ENCODE measurements at regions not wholly inside any gene's neighbourhood (a gene's known extent, or its start where the extent isn't known, plus 50 kb on each side); places are given as distances from the start of the nearest gene placed in this dataset.
A peak's percentile ranks its signal among the peaks of the same experiment; 100 is the strongest.
"Not testable (repeated sequence)": the region's sequence is repeated elsewhere in the genome, so short reads cannot be mapped to it uniquely, and the experiment has no call there.

GRCh38 chr4:98828801-98829200, 100.1 kb downstream of the EIF4E start:
- DNase-seq (ENCODE audit: extremely low read depth in 1 of 2, low read depth in 1 of 2), result peak in 1 of 2 donors; percentile 4

DNA sequence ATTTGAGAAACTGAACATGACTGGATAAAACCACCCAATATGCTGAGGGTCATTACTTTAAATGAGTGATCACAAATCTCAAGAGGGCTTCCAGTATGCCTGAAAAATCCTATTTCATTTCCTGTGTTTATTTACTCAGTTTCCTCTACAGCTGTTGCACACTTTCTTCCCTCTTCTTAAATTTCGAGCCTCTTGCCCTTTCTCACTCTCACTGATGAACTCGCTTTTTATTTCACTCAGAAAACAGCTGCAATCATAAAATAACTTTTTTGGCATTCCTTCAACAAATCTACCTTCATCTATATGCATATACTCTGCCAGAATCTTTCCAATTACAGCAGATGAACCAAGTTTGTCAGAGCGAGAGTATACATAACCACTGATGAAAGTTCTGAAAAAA, 101.3 kb downstream of the EIF4E start:
- DNase-seq (ENCODE audit: extremely low read depth in 1 of 2, low read depth in 1 of 2), result no peak

- no peak for DNase-seq (ENCODE audit: extremely low read depth in 1 of 2, low read depth in 1 of 2)
Observed at GRCh38 chr4:98822144-98822543, 106.8 kb downstream of the EIF4E start.

- DNase-seq (ENCODE audit: extremely low read depth in 1 of 2, low read depth in 1 of 2), result not testable (repeated sequence)
Observed at GRCh38 chr4:98818116-98818515, 110.8 kb downstream of the EIF4E start.

DNA sequence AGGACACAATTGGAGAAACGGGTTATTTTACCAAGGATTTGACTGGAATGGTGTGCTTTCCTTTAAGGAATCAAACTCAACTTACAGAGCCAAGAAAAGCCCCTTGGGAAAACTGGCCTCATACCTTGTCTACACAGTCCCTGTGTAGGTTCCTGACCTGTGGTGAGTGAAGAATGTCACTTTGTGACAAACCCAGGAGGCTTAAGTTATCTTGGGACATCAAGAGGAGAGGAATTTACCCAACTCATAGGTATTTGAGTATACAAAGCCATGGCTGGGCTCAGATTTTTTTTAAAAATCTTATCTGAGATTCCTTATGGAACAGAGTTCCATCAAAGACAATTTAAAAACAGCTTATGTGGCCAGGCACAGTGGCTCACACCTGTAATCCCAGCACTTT, 112.1 kb downstream of the EIF4E start:
- no peak for DNase-seq (ENCODE audit: extremely low read depth in 1 of 2, low read depth in 1 of 2)

DNA sequence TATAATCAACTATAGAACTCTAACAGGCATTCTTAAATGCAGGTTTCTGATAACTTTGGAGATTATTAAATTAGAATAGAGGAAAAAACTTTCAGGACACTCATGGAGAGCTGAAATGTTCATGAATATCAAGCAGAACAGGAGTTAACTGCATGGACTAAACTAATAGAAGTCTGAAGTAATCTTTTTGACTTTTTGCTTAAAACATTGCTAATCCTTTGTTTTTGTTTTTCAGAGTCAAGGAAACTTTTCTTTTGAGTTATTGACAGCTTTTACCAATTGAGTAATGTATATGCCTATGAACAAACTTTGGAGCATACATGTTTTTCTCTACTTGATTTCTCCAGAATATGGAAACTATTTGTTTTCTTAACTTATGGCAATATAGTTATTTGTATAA, 112.5 kb downstream of the EIF4E start:
- DNase-seq (ENCODE audit: extremely low read depth in 1 of 2, low read depth in 1 of 2), result no peak

GRCh38 chr4:98804403-98804802, 124.5 kb downstream of the EIF4E start:
- DNase-seq (ENCODE audit: extremely low read depth in 1 of 2, low read depth in 1 of 2), result no peak

DNA sequence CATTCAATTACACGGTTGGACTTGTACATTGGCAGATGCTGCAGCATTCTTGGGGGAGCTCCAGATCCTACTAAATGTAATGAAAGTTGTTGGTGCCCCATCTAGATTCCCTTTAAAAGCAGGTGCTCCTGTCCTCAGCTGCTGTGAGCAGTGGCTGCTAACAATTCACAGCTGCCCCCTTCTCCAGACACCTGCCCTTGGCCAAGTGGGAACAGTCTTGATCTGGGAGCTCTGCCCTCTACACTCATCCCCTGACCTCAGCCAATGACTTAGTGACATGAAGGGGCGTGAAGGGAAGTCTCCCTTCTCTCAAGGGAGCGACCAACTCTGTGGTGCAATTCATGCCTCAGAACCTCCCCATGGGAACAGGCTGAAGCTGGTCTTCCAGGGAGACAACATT, 125.7 kb downstream of the EIF4E start:
- DNase-seq (ENCODE audit: extremely low read depth in 1 of 2, low read depth in 1 of 2), result no peak

GRCh38 chr4:98802770-98803198, 126.1 kb downstream of the EIF4E start:
- no peak for DNase-seq (ENCODE audit: extremely low read depth in 1 of 2, low read depth in 1 of 2)

- DNase-seq (ENCODE audit: extremely low read depth in 1 of 2, low read depth in 1 of 2), result no peak
Observed at GRCh38 chr4:98801259-98801725, 127.6 kb downstream of the EIF4E start.

DNA sequence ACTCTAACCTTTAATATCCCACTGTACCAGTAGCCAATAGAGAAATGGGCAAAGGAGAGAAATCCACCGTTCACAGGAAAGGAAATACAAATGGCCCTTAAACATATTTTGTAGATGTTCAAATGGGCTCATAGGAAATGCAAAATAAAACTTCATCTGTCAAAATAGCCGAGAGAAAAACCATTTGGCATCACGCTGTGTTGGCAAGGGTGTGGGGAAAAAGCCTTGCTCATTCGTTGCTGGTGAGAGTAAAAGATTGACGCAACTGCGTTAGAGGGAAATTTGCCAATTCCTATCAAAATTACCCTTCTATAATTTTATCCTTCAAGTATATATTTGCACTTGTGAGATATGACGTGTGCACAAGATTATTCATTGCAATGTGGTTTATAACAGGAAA, 131.9 kb downstream of the EIF4E start:
- DNase-seq (ENCODE audit: extremely low read depth in 1 of 2, low read depth in 1 of 2), result no peak

DNA sequence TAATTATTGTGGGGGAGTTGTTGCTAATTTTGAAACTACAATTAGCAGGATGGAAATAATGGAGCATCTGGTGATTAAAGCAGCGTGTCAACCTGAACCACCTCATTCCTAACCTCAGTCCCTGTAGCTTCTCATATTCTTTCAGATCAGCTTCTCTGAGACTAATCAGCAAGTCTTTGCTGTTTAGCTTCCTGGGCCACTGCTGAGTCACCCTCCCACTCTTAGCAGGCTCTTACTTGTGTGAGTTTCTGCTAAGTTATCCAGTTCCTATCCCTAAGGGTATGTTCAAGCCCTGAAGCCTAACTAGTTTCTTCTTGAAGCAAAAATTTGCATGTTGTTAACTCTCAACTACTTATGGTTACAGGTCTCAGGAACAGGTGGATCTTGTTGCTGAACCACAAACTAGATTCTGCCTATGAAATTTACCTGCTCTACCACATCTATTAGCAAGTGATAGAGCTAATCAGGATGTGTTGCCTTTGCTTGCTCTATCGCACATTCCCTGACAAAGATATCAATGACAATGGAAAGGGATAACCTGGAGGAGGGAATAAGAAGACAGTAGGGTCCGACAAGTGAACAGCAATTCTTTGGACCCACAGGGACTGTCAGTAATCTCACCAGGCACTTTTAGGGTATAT, 134.2 kb downstream of the EIF4E start:
- no peak for DNase-seq (ENCODE audit: extremely low read depth in 1 of 2, low read depth in 1 of 2)

DNA sequence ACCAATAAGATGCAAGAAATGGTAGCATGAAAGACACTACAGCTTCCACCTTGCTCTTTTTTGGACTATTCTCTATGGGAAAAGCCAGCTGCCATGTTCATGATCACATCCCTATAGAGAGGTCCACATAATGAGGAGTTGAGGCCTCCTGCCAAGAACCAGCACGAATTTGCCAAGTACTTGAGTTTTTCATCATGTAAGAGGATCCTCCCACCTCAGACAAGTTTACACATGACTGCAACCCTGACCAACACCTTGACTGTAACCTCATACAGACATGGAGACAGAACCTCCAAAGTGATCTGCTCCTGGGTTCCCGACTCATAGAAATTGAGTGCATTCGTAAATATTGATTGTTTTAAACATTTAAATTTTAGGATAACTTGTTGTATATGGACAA, 135.2 kb upstream of the TSPAN5 start:
- DNase-seq (ENCODE audit: extremely low read depth in 1 of 2, low read depth in 1 of 2), result no peak

DNA sequence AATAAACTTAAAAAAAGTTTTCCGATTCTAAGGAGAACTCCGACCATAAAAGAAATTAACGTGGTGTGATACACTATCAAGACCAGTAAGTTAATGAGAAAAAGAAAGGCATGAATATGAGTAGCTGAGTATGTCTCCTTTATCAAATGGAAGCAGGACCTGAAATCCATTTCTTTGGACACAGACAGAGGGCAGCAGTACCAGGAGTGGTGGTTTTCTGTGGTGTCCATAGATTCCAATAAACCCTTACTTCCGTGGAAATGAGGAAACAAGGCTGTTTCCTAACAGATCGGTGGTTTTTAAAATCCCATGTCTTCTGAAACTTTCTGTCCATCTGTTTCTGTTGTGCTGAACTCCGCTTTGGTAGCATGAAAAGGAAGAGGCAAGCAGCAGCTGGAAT, 128.5 kb upstream of the TSPAN5 start:
- no peak for DNase-seq (ENCODE audit: extremely low read depth in 1 of 2, low read depth in 1 of 2)

DNA sequence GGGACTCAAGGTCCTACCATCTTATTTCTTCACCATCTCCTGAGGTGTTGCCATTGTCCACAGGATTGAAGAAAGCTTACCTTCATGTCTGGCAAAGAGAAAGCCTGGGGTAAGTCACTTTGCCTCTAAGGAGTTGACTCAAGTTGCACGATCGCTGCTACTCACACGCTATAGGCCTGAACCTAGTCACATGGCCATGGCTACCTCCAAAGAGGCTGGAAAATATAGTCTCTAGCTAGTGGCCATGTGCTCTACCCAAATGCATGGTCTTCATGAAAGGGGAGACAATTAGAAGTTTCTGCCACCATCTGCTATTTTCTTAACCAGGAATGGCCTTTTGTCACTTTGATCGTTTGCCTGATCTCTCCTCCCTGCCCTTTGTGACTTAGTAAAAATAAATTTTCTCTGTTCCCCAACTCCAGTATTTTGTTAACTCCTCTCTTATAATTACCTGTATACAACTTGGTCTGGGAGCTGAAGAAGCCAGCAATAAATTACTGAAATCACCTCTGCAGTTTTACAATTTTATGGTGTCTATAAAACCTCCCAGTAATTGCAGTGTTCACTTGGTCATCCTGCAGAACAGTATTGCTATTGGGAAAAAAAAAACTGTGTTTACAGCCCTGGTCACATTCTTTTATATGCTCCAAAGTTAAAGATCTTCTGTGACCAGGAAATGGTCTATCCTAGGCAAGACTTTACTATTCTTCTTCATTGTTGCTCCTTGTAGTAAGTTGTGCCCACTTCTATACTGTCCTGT, 126.7 kb upstream of the TSPAN5 start:
- no peak for DNase-seq (ENCODE audit: extremely low read depth in 1 of 2, low read depth in 1 of 2)

DNA sequence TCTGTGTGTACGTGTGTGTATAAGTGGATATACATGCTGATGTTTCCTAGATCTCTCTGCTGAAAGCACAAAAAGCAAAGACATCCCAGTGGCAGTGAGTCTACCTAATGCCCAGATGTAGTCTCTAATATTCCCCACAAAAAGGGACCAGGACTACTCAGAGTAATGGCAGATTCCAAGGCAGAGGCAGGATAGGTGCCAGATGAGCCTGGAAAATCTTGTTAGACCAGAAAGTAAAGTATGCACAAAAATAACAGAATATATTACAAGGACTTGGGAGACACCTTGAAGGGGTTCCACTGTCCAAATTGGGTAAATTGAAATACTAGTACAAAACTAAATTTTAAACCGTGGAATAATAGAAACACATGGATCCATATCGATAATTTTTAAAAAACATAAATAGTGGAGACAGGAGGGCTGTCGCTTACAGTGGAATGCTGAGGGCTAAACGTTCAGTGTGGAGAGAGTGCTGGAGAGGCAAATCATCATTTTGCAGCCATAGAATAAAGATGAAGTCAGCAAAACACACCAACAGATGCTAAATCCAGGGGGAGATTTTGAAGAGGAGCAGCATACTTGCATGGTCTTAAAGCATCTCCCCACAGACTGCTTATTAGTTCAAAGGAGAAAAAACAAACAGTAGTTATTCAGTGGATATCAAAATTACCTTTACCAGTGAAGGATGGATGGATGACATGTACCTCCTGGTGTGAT, 123.4 kb upstream of the TSPAN5 start:
- DNase-seq (ENCODE audit: extremely low read depth in 1 of 2, low read depth in 1 of 2), result no peak

DNA sequence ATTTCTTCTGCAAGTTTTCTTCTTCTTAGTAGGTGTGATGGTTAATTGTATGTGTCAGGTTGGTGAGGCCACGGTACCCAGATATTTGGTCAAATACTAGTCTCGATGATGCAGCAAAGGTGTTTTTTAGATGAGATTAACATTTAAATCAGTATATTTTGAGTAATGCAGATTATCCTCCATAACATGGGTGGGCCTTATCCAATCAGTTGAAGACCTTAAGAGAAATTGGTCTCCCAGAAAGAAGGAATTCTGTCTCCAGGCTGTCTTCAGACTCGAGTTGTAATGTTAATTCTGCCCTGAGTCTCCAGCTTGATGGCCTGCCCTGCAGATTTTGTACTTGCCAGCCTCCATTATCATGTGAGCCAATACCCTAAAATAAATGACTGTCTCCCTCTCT, 122.5 kb upstream of the TSPAN5 start:
- no peak for DNase-seq (ENCODE audit: extremely low read depth in 1 of 2, low read depth in 1 of 2)

- no peak for DNase-seq (ENCODE audit: extremely low read depth in 1 of 2, low read depth in 1 of 2)
Observed at GRCh38 chr4:98779088-98779487, 120.7 kb upstream of the TSPAN5 start.

- DNase-seq (ENCODE audit: extremely low read depth in 1 of 2, low read depth in 1 of 2), result no peak
Observed at GRCh38 chr4:98778206-98778605, 119.8 kb upstream of the TSPAN5 start.

GRCh38 chr4:98775672-98776071, 117.3 kb upstream of the TSPAN5 start:
- DNase-seq (ENCODE audit: extremely low read depth in 1 of 2, low read depth in 1 of 2), result no peak

GRCh38 chr4:98773638-98774037, 115.2 kb upstream of the TSPAN5 start:
- no peak for DNase-seq (ENCODE audit: extremely low read depth in 1 of 2, low read depth in 1 of 2)

Measured in activated CD8-positive, alpha-beta memory T cell treated with anti-CD3 and anti-CD28 coated beads for 1 hour (primary cell).